ENCODE measurements at regions not wholly inside any gene's neighbourhood (a gene's known extent, or its start where the extent isn't known, plus 50 kb on each side); places are given as distances from the start of the nearest gene placed in this dataset.
"Not testable (repeated sequence)": the region's sequence is repeated elsewhere in the genome, so short reads cannot be mapped to it uniquely, and the experiment has no call there.

- FAIRE-seq (no peak), DNase-seq (ENCODE audit: extremely low spot score, insufficient read length, low read depth) (no peak)
Observed at GRCh38 chr2:67612576-67613042, 215.5 kb downstream of the ETAA1 start.

- DNase-seq (ENCODE audit: extremely low spot score, insufficient read length, low read depth) = no peak
- FAIRE-seq = no peak
Observed at GRCh38 chr2:67613227-67613626, 216.1 kb downstream of the ETAA1 start.

DNA sequence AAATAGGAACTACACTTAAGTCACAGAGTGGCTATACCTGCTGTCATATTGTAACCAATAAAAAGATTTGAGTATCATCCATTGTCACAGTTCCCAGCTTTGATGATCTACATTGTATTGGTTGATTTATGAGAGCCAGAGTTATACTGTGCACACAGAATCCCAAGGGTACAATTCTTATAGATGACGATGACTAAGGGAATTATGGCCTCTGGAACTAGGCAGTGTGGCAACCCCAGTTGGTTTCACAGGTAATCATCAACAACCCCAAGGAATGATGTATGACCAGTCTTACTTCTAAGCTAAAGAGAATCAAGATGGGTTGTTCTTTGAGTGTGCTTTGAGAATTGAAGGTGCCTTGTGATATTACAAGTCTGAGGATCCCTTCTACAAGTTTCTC lies 217.3 kb downstream of the ETAA1 start:
- FAIRE-seq (no peak), DNase-seq (ENCODE audit: extremely low spot score, insufficient read length, low read depth) (no peak)

DNA sequence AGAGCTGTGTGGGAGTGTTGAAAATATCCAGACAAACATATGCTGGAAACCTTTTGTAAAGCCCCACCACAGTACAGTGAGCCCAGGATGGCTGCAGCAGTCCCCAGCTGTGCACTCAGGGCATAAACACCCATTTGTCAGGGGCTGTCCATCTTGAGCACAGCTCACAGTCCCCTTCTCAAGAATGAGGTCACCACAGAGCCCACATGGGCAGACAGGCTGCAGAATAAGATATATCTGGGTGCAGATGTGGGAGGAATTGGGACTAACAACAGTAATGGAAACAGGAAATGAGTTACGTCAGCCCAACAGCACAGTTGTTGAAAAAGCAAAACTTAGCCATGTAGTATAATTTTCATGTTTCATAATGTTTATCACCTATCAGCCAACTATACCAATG lies 219.6 kb downstream of the ETAA1 start:
- DNase-seq (ENCODE audit: extremely low spot score, insufficient read length, low read depth) = no peak

DNA sequence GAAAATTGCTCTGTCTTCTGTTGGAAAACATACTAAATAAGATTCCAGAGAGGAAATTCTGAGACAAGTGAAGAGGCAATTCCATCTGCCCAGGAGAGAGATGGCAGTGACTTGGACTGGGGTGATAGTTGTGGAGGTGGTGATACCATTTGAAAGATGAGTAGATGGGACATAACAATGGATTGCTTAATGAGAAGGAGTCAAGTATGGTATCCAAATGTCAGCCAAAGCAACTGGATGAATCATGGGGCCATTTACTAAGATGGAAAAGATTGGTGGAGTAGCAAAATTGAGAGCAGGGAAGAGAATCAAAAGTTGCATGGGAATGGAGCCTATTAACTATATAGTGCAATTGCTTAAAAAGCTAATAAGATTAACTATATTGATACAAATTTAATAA lies 222.1 kb downstream of the ETAA1 start:
- no peak for DNase-seq (ENCODE audit: extremely low spot score, insufficient read length, low read depth)
- no peak for FAIRE-seq

More for the DNA sequence above, 219.6 kb downstream of the ETAA1 start:
- FAIRE-seq = no peak

DNA sequence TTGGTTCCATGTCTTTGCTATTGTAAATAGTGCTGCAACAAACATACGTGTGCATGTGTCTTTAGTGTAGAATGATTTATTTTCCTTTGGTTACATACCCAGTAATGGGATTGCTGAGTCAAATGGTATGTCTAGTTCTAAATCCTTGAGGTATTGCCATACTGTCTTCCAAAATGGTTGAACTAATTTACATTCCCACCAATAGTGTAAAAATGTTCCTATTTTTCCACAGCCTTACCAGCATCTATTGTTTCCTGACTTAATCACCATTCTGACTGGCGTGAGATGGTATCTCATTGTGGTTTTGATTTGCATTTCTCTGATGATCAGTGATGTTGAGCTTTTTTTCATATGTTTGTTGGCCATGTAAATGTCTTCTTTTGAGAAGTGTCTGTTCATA lies 226.6 kb downstream of the ETAA1 start:
- not testable (repeated sequence) for DNase-seq (ENCODE audit: extremely low spot score, insufficient read length, low read depth); FAIRE-seq

- no peak for DNase-seq (ENCODE audit: extremely low spot score, insufficient read length, low read depth)
- no peak for FAIRE-seq
Observed at GRCh38 chr2:67625178-67625577, 228.0 kb downstream of the ETAA1 start.

- FAIRE-seq (no peak), DNase-seq (ENCODE audit: extremely low spot score, insufficient read length, low read depth) (no peak)
Observed at GRCh38 chr2:67625690-67626475, 228.8 kb downstream of the ETAA1 start.

GRCh38 chr2:67626656-67627055 lies 229.5 kb downstream of the ETAA1 start:
- DNase-seq (ENCODE audit: extremely low spot score, insufficient read length, low read depth) = no peak
- no peak for FAIRE-seq

- FAIRE-seq = no peak
- DNase-seq (ENCODE audit: extremely low spot score, insufficient read length, low read depth) = no peak
Observed at GRCh38 chr2:67627456-67628207, 230.5 kb downstream of the ETAA1 start.

GRCh38 chr2:67628892-67629291 lies 231.8 kb downstream of the ETAA1 start:
- no peak for FAIRE-seq

GRCh38 chr2:67631483-67631882 lies 234.3 kb downstream of the ETAA1 start:
- DNase-seq (ENCODE audit: extremely low spot score, insufficient read length, low read depth) (no peak), FAIRE-seq (no peak)

More at GRCh38 chr2:67628892-67629291, 231.8 kb downstream of the ETAA1 start:
- DNase-seq (ENCODE audit: extremely low spot score, insufficient read length, low read depth) = no peak

DNA sequence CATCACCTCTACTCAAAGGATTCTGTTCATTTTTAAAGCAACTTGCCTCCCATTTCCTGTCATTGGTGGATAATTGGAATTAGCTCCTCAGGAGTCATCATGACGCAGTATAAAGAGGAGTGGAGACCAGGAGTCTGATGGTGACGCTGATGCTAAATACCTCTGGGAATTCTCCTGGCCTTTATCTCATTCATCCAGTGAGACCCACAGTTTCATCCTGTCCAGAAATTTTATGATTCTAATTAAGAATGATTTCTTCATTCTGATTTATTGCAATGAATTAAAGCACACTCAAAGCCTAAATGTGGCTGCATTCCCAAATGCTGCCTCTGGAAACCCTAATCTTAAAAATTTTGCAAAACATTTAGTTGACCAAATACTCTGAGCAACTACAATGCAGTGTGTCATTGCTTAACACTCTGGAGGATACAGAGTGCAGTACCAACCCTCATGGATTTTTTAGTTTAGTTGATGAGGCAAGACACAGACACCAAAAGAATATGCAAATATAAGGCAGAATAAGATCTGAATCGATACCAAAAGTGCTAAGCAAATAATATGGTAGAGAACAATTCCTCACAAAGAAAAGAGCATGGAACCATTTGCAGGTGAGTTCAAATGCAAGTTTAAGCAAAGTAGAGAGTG lies 236.2 kb downstream of the ETAA1 start:
- FAIRE-seq = no peak
- DNase-seq (ENCODE audit: extremely low spot score, insufficient read length, low read depth) = no peak

GRCh38 chr2:67638146-67638545 lies 241.0 kb downstream of the ETAA1 start:
- FAIRE-seq = no peak
- no peak for DNase-seq (ENCODE audit: extremely low spot score, insufficient read length, low read depth)

DNA sequence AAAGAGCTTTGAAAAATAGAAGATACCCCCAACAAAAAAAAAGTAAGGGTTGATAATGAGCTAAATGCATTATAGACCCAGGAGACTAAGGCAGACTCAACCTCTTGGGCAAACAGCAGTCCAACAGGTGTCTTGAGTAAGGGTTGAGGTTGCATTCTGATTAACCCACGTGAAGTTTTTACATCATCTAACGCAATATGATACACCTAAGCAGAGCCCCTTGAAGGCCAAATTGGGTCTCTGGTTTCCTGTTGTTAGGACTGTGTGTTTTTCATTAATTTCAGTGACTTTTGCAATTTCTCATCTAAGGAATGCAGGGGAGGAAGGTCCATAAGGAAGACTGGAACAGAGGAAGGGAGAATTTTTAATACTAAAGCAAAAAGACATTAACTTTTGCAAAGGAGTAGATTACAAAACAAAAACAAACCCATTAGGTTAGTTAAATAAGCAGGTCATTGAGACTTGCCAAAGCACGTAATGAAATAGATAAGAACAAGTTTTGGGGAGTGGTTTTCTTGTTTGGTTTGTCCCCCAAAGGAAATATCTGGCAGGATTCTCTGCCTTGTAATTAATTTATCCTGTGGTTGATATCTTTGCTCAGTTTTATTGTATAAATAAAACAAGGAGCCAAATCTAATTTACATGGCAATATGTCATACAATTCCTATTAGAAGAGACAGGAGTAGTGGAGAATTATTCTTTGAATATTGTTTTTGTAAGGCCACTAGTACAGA lies 244.3 kb downstream of the ETAA1 start:
- DNase-seq (ENCODE audit: extremely low spot score, insufficient read length, low read depth) (no peak), FAIRE-seq (no peak)

DNA sequence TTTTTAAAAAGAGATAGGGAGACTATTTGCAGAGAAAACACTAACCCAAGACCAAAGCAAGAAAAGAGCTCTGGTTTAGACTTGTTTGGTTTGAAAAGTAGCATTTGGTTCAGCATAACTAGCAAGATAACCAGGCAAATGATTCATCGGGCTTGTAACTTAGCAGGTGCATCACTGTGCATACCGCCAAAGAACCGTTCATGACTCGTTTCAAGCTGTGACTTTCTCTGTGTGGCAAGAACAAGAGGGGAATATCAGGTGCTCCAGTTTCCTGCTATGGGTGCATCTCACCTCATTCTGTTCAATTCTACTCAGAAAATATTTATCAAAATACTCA lies 244.9 kb downstream of the ETAA1 start:
- DNase-seq (ENCODE audit: extremely low spot score, insufficient read length, low read depth) = no peak
- FAIRE-seq = no peak

DNA sequence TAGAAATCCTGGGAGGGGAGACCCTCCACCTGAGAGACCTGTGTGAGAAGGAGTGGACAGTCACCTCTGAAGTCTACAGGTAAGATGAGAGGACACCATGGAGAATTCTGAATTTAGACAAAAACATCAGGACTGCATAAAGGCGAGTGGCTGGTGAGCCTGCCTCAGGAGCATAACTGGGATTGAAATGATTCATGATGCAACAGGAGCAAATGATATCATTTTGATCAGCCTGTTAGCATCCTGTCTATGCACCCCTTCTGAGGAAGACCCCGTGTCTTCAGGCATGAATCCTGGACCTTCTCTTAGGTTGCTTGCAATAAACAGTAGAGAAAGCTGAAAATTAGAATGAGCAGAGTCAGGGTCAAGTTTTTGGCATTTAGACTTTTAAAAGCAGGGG lies 245.8 kb downstream of the ETAA1 start:
- DNase-seq (ENCODE audit: extremely low spot score, insufficient read length, low read depth) (no peak), FAIRE-seq (no peak)

DNA sequence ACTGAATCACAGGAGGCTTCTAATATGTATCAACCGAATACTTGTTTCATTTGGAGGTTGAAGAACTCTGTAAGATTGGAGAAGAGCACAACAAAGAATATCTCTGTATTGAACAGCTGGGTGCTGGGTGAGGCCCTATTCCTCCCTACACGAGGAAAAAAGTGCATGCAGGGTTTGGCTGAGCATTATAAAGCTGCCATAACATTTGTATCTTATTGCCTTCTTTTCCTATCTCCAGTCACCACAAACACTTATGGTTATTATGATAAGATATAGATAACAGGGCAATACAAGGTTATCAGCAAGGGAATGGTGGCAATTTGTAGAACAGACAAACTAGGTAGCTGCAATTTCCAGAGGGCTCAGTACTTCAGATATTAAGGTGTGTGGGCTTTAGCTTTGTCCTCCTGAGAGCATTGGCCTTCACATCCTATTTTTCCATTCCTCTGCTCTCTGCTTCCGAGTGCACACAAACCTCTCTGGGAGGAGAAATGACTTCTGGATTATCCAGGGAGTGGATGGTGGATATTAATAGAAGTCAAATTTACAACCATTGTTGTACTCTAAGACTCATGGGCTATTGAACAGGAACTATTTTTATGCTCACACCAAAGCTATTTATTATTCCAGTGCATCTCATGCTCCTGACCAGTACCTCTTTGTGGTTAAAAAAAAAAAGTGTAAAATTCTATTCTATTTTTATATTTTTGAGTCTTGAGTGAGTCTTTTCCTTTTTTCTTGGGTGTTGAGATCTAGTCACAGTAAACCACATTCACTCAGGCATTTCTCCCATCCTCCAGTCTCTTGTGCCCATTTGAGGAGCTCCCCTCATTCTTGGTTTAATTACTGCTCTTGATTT lies 248.4 kb downstream of the ETAA1 start:
- DNase-seq (ENCODE audit: extremely low spot score, insufficient read length, low read depth) = no peak
- no peak for FAIRE-seq

GRCh38 chr2:67646714-67647333 lies 249.7 kb downstream of the ETAA1 start:
- no peak for FAIRE-seq
- no peak for DNase-seq (ENCODE audit: extremely low spot score, insufficient read length, low read depth)

All from GM18507 (cell line).